K562 (cell line): ENCODE measurements at regions not wholly inside any gene's neighbourhood (a gene's known extent, or its start where the extent isn't known, plus 50 kb on each side); places are given as distances from the start of the nearest gene placed in this dataset.

Source experiments
- CEBPB ChIP-seq: fragments of 450-650 bp; IDR thresholded peaks from 2 replicates; pipeline ENCODE4 v1.6.1; 2016; ENCODE audit warnings: missing genetic modification characterization, missing compliant biosample characterization
- EP300 ChIP-seq: IDR thresholded peaks from 2 replicates; pipeline ENCODE4 v1.6.1; 2012; ENCODE audit warnings: low read length, improper control_type of control experiment
- EZH2 ChIP-seq: IDR thresholded peaks from 2 replicates; pipeline ENCODE4 v1.6.1; 2012; ENCODE audit warnings: low read depth, mild to moderate bottlenecking, inconsistent platforms, low read length, borderline replicate concordance
- KLF16 ChIP-seq: IDR thresholded peaks from 2 replicates; pipeline ENCODE4 v1.6.1; 2016; ENCODE audit warnings: antibody characterized with exemption
- LCOR ChIP-seq: sonication (generic); formaldehyde crosslinking; IDR thresholded peaks from 2 replicates; pipeline ENCODE4 v1.8.0; 2022; ENCODE audit warnings: mild to moderate bottlenecking, missing genetic modification reagents
- POLR2A ChIP-seq: fragments of 450-650 bp; conservative IDR thresholded peaks from 2 replicates; pipeline ENCODE4 v1.6.1; 2016
- RBFOX2 ChIP-seq: fragments of 200-400 bp; formaldehyde crosslinking; IDR thresholded peaks from 2 replicates; pipeline ENCODE4 v1.6.1; 2017; ENCODE audit warnings: low read depth, mild to moderate bottlenecking, low read length, moderate library complexity
- SIRT6 ChIP-seq: IDR thresholded peaks from one replicate; pipeline ENCODE4 v1.6.1; 2012; ENCODE audit warnings: low read depth, mild to moderate bottlenecking, control low read depth, inconsistent platforms, low read length, moderate library complexity
- TF ChIP-seq, protein P1 (sequence below), 3 experiments: IDR thresholded peaks in 2 of 3; conservative IDR thresholded peaks in 1 of 3; 2 replicates each; pipeline ENCODE4 v1.5.1; 2011 to 2012; ENCODE audit warnings: low read length in 3 of 3, mild to moderate bottlenecking in 3 of 3, control low read depth in 2 of 3, improper control_type of control experiment in 1 of 3, inconsistent platforms in 1 of 3, low read depth in 1 of 3, mixed read lengths in 1 of 3, moderate library complexity in 1 of 3; ENCODE audit not compliant: insufficient read depth in 2 of 3
- TF ChIP-seq, protein P2 (sequence below): sonication (generic); formaldehyde crosslinking; IDR thresholded peaks from 2 replicates; pipeline ENCODE4 v1.8.1; 2022; ENCODE audit warnings: missing genetic modification reagents

DNA sequence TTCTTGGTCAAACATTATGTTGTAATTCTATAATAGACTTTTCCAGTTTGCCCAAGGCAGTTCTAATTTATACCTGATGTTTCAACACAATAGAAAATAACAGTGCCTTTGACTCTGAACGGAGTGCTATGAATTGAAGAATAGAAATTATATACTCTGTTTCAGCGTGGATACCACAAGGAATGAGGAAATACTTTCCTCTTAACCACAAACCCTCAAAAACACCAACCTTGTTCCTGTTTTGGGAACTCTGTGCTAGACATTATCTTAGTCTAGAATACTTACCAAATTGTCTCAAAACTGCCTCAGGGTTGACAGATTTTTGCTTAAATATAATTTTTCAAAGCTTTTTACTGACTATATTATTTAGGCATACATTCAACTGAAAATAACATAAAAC, 1629.3 kb downstream of the MRPL39 start:
- TF ChIP-seq, protein P1, sequence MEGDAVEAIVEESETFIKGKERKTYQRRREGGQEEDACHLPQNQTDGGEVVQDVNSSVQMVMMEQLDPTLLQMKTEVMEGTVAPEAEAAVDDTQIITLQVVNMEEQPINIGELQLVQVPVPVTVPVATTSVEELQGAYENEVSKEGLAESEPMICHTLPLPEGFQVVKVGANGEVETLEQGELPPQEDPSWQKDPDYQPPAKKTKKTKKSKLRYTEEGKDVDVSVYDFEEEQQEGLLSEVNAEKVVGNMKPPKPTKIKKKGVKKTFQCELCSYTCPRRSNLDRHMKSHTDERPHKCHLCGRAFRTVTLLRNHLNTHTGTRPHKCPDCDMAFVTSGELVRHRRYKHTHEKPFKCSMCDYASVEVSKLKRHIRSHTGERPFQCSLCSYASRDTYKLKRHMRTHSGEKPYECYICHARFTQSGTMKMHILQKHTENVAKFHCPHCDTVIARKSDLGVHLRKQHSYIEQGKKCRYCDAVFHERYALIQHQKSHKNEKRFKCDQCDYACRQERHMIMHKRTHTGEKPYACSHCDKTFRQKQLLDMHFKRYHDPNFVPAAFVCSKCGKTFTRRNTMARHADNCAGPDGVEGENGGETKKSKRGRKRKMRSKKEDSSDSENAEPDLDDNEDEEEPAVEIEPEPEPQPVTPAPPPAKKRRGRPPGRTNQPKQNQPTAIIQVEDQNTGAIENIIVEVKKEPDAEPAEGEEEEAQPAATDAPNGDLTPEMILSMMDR (IDR thresholded peaks at IDR 0.05 in 2 of 3, conservative IDR thresholded peaks at IDR 0.05 in 1 of 3; ENCODE audit: insufficient read depth in 2 of 3, low read depth in 1 of 3, low read length in 3 of 3) = no peak
- TF ChIP-seq SIRT6 = no peak
- no peak for TF ChIP-seq RBFOX2
- TF ChIP-seq, protein P2, sequence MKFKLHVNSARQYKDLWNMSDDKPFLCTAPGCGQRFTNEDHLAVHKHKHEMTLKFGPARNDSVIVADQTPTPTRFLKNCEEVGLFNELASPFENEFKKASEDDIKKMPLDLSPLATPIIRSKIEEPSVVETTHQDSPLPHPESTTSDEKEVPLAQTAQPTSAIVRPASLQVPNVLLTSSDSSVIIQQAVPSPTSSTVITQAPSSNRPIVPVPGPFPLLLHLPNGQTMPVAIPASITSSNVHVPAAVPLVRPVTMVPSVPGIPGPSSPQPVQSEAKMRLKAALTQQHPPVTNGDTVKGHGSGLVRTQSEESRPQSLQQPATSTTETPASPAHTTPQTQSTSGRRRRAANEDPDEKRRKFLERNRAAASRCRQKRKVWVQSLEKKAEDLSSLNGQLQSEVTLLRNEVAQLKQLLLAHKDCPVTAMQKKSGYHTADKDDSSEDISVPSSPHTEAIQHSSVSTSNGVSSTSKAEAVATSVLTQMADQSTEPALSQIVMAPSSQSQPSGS (CRISPR knock-in tag) = no peak
- no peak for TF ChIP-seq EP300
- no peak for TF ChIP-seq LCOR
- no peak for TF ChIP-seq POLR2A
- TF ChIP-seq EZH2 = no peak
- no peak for TF ChIP-seq CEBPB (tag)
- no peak for TF ChIP-seq KLF16
